Endothelial cell of umbilical vein (primary cell): ENCODE measurements at regions not wholly inside any gene's neighbourhood (a gene's known extent, or its start where the extent isn't known, plus 50 kb on each side); places are given as distances from the start of the nearest gene placed in this dataset.

ENCODE experiments used
- BruUV-seq: library from RNA; stranded (reverse); fragments of 400-500 nt; replicated peaks from 2 replicates; lab custom pipeline; 2021; lab: Mats Ljungman, UMichigan
- CTCF ChIA-PET: fragments of 300-600, 350-600 bp; sonication (Branson Sonifier 250); formaldehyde crosslinking; loops from one replicate; lab custom pipeline; 2021; ENCODE audit warnings: antibody characterized with exemption, inconsistent platforms; lab: Charles Lee
- POLR2A ChIA-PET: fragments of 300-600, 350-600 bp; sonication (Branson Sonifier 250); formaldehyde crosslinking; loops from one replicate; lab custom pipeline; 2021; ENCODE audit warnings: antibody characterized with exemption, inconsistent platforms; lab: Charles Lee
- DNase-seq: peaks from one replicate; pipeline ENCODE4 v3.0.0-alpha.2; 2011; ENCODE audit warnings: low read depth, low spot score
- FAIRE-seq: peaks from 2 replicates; lab custom pipeline; 2011; peaks lifted over from hg19 to GRCh38; lab: Jason Lieb, UNC
- H2AFZ ChIP-seq: 2 replicates; pipeline ENCODE4 v1.6.0; 2012; ENCODE audit warnings: low read depth, low read length, control low read depth, inconsistent platforms
- H3K27ac ChIP-seq: 2 replicates; pipeline ENCODE4 v1.5.1; 2011; ENCODE audit warnings: low read depth, mild to moderate bottlenecking, control low read depth, low read length, moderate library complexity; ENCODE audit not compliant: insufficient read depth
- H3K27me3 ChIP-seq, 2 experiments: 2 replicates each; pipeline versions ENCODE4 v1.6.0 to v1.6.1; 2011; ENCODE audit warnings: low read length in 2 of 2, mixed read lengths in 1 of 2; ENCODE audit not compliant: control insufficient read depth in 2 of 2, insufficient read depth in 2 of 2
- H3K36me3 ChIP-seq, 2 experiments: 2 replicates in 1 of 2; 3 replicates in 1 of 2; pipeline ENCODE4 v1.5.1; 2011; ENCODE audit warnings: low read length in 2 of 2, mild to moderate bottlenecking in 1 of 2, moderate library complexity in 1 of 2; ENCODE audit not compliant: control insufficient read depth in 2 of 2, insufficient read depth in 2 of 2; ENCODE audit errors: extremely low read depth in 1 of 2
- H3K4me1 ChIP-seq: 3 replicates; pipeline ENCODE4 v1.5.1; 2011; ENCODE audit warnings: mild to moderate bottlenecking, low read length; ENCODE audit not compliant: control insufficient read depth, insufficient read depth; ENCODE audit errors: extremely low read depth
- H3K4me2 ChIP-seq: 2 replicates; pipeline ENCODE4 v1.6.1; 2011; ENCODE audit warnings: low read length, control low read depth, mixed read lengths; ENCODE audit not compliant: insufficient read depth
- H3K4me3 ChIP-seq, 3 experiments: fragments of 200-600 bp in 1 of 3; sonication (generic), shearing (Covaris generic) in 1 of 3; replicated peaks in 1 of 3; 2 replicates each; pipeline ENCODE4 v1.5.1; 2011 to 2016; ENCODE audit warnings: control low read depth in 3 of 3, low read length in 3 of 3, mild to moderate bottlenecking in 2 of 3, inconsistent platforms in 1 of 3, low read depth in 1 of 3, moderate library complexity in 1 of 3; ENCODE audit not compliant: insufficient read depth in 1 of 3
- H3K79me2 ChIP-seq: 2 replicates; pipeline ENCODE4 v1.6.0; 2012; ENCODE audit warnings: low read length, inconsistent platforms; ENCODE audit not compliant: control insufficient read depth, insufficient read depth
- H3K9ac ChIP-seq: replicated peaks from 2 replicates; pipeline ENCODE3; 2011; ENCODE audit warnings: low read length, control low read depth; ENCODE audit not compliant: insufficient read depth; ENCODE audit errors: extremely low read depth
- H3K9me1 ChIP-seq: replicated peaks from 3 replicates; pipeline ENCODE4 v1.6.0; 2011; ENCODE audit warnings: mild to moderate bottlenecking, low read length; ENCODE audit not compliant: control insufficient read depth, insufficient read depth; ENCODE audit errors: extremely low read depth
- H3K9me3 ChIP-seq: replicated peaks from 2 replicates; pipeline ENCODE4 v1.5.1; 2012; ENCODE audit warnings: low read length, inconsistent platforms; ENCODE audit not compliant: control insufficient read depth, insufficient read depth
- H4K20me1 ChIP-seq: replicated peaks from 2 replicates; pipeline ENCODE3; 2011; ENCODE audit warnings: mild to moderate bottlenecking, low read length; ENCODE audit not compliant: control insufficient read depth, insufficient read depth; ENCODE audit errors: extremely low read depth
- CTCF ChIP-seq, 2 donors: IDR thresholded peaks; 1 replicate in 1 of 2; 2 replicates in 1 of 2; pipeline ENCODE4 v1.5.1; 2011; ENCODE audit warnings: low read length in 2 of 2, mild to moderate bottlenecking in 2 of 2, moderate library complexity in 2 of 2, control low read depth in 1 of 2, inconsistent platforms in 1 of 2, low read depth in 1 of 2; ENCODE audit not compliant: insufficient read depth in 1 of 2; ENCODE audit errors: extremely low read depth in 1 of 2
- EZH2 ChIP-seq: IDR thresholded peaks from 2 replicates; pipeline ENCODE4 v1.6.1; 2012; ENCODE audit warnings: borderline replicate concordance, low read depth, mild to moderate bottlenecking, moderate library complexity, low read length, inconsistent platforms; ENCODE audit not compliant: severe bottlenecking
- FOS ChIP-seq: IDR thresholded peaks from 2 replicates; pipeline ENCODE4 v1.6.1; 2011; ENCODE audit warnings: mild to moderate bottlenecking, low read length, moderate library complexity, borderline replicate concordance; ENCODE audit not compliant: insufficient read depth
- GATA2 ChIP-seq: IDR thresholded peaks from 2 replicates; pipeline ENCODE4 v1.7.0; 2011; ENCODE audit warnings: low read depth, mild to moderate bottlenecking, moderate library complexity, mixed read lengths, low read length; ENCODE audit not compliant: insufficient read length, insufficient read depth
- MAX ChIP-seq: IDR thresholded peaks from 2 replicates; pipeline ENCODE4 v1.6.1; 2011; ENCODE audit not compliant: insufficient read depth, insufficient read length
- POLR2A ChIP-seq: IDR thresholded peaks from 2 replicates; pipeline ENCODE4 v1.6.1; 2012; ENCODE audit warnings: low read depth, mild to moderate bottlenecking, control low read depth, low read length
- POLR2AphosphoS5 ChIP-seq: IDR thresholded peaks from 2 replicates; pipeline ENCODE4 v1.6.1; 2012; ENCODE audit warnings: low read depth, mild to moderate bottlenecking, control low read depth, low read length, moderate library complexity; ENCODE audit not compliant: insufficient read depth
- dilution Hi-C: fragments of 300-500 bp; cut with MboI; formaldehyde crosslinking; loops from one replicate; pipeline ENCODE4 v1.15.0; 2019; ENCODE audit warnings: low sequenced_read_pairs; ENCODE audit not compliant: extremely low pct_ligation_motif_present
- intact Hi-C: fragments of 100-400 bp; cut with micrococcal nuclease; formaldehyde crosslinking; loops from one replicate; pipeline ENCODE4 v1.10.0; 2022

DNA sequence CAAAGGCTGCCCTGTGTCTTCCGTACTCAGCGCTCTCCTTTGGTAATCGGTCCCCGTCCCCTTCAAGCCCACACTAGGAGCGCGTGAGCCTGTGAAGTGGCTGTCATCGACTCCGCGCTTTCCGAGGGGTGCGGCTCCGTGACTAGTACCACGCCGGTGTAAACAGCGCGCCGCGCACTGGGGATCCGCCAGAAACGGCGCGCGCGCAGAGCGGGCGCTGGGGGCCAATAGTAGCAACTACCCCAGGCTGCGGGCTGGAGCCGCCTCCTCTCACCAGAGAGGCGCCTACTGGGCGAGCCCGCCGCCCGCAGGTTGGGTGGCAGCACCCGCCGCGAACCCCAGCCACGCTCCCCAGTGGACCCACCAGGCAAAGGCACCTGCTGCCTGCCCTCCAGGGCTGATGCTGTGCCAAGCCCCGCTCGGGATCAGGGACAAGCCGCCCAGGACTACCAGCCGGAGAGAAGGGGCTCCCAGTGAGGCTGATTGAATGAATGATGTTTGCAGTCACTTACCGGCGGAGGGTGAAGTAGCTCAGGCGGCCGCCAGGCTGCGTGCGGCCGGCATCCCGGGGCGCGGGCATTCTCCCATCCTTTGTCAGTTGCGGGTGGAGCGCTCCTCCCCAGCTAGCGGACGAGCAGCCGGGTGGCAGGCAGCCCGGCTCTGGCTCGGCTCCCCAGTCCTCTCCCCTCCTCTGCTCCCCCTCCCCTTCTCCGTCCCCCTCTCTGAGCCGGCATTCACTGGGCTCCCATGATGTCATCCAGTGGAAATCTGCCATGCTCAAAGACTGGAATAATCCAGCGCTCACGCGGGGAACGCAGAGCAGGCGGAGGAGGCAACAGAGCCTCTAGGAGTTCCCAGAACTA lies 370.3 kb upstream of the SMIM31 start:
- Histone ChIP-seq H3K9ac (no peak overlapping the region), H2AFZ (no peak overlapping the region), H3K4me3 (no peak overlapping the region), H3K4me1 (no peaks in the 10 kb centered on the region), H3K27me3 (no peaks in the 10 kb centered on the region), H4K20me1 (no peaks in the 10 kb centered on the region), H3K9me3 (no peaks in the 10 kb centered on the region), H3K4me2 (no peak overlapping the region), H3K79me2 (no peaks in the 10 kb centered on the region), H3K9me1 (no peaks in the 10 kb centered on the region), H3K36me3 (no peaks in the 10 kb centered on the region), H3K27ac (no peak overlapping the region)
- POLR2A ChIA-PET = no interaction called here
- no TSS peak for BruUV-seq
- FAIRE-seq = no peak
- intact Hi-C loops (no loop called here), dilution Hi-C loops (no loop called here)
- no peak for DNase-seq
- CTCF ChIA-PET = no interaction called here
- TF ChIP-seq MAX = no peak
- no peak for TF ChIP-seq CTCF (IDR thresholded peaks at IDR 0.05; ENCODE audit: extremely low read depth in 1 of 2, insufficient read depth in 1 of 2, low read depth in 1 of 2, low read length in 2 of 2)
- TF ChIP-seq POLR2A = no peak
- TF ChIP-seq FOS = no peak
- TF ChIP-seq EZH2 = no peak
- no peak for TF ChIP-seq GATA2
- TF ChIP-seq POLR2AphosphoS5 = no peak
